ENCODE measurements at regions not wholly inside any gene's neighbourhood (a gene's known extent, or its start where the extent isn't known, plus 50 kb on each side); places are given as distances from the start of the nearest gene placed in this dataset.
"Not testable (repeated sequence)": the region's sequence is repeated elsewhere in the genome, so short reads cannot be mapped to it uniquely, and the experiment has no call there.

DNA sequence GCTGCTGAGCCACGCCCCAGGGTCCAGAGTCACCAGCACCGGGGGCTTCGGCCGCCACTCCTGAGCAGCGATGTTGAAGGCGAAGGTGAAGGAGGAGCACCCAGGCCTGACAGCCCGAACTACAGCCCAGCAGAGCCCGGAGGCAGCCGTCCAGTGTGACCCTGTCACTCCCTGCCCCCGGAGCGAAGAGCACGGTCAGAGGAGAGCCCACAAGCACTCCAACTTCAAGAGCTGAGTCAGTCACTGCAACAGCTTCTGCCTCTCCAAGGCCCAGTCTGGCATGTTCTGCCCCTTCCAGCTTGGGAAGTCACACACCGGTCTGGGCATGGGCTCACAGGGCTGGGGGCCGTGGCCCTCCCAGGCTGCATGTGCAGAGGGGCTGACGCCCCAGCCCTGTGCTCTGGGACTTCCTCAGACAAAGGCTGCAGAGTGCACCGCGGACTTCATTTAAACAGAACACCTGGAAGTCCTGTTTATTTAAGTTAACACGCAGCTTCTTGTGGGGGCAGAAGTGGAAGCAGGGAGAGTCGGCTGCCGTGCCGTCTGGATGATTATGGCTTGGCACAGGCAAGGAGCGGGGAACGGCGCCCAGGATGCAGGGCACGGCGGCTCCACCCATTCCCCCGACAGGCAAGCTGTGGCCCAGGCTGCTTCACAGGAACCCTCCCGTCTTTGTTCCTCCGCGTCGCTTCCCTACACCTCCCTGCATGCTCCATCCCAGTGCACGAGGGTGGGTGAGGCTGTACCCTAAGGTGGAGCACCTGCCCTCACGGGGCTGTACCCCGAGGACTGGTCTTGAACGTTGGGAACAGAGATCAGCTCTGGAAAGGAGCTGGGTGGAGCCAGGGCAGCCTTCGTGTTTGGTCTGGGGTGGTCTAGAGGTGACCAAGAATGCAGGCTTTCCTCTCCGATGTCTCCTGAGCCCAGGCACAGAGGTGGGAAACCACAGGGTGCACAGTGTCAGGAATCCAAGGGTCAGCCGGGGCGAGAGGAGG is 68.9 kb upstream of the METRNL start:
- no peaks in the 10 kb centered on the region for H3K36me3 ChIP-seq (ENCODE audit: control insufficient read depth, insufficient read depth, low read length)
- H3K4me1 ChIP-seq (ENCODE audit: control insufficient read depth, insufficient read depth, low read length, poor library complexity, severe bottlenecking), result peaks cover 5% of the 10 kb centered on the region
- no peak overlapping the region for H3K4me3 ChIP-seq (ENCODE audit: extremely low read depth, insufficient read depth, low read length, poor library complexity, severe bottlenecking)
- 87 to 89% methylated on average over 34 to 38 of the region's 39 CpGs for WGBS, 2 experiments (ENCODE audit: insufficient coverage in 2 of 2)
- H3K9me3 ChIP-seq (ENCODE audit: control insufficient read depth, low read length), result no peaks in the 10 kb centered on the region
- no peak overlapping the region for H3K27ac ChIP-seq (ENCODE audit: low read depth, low read length, severe bottlenecking)

DNA sequence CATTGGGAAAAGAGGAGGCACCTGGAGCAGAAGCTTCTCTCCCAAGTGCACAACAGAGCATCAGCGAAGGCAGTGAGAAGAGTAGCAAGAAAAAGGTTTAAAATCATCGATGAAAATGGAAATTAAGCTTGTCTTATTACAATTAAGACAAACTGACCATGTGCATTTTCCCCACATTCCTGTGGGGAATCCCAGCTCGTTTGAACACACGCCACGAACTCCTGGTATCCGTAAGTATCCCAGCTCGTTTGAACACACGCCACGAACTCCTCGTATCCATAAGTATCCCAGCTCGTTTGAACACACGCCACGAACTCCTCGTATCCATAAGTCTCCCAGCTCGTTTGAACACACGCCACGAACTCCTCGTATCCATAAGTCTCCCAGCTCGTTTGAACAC is 67.7 kb upstream of the METRNL start:
- not testable (repeated sequence) for H3K4me1 ChIP-seq (ENCODE audit: control insufficient read depth, insufficient read depth, low read length, poor library complexity, severe bottlenecking); H3K36me3 ChIP-seq (ENCODE audit: control insufficient read depth, insufficient read depth, low read length); H3K27ac ChIP-seq (ENCODE audit: low read depth, low read length, severe bottlenecking); H3K9me3 ChIP-seq (ENCODE audit: control insufficient read depth, low read length); H3K4me3 ChIP-seq (ENCODE audit: extremely low read depth, insufficient read depth, low read length, poor library complexity, severe bottlenecking)
- 87 to 92% methylated on average over 7 to 14 of the region's 19 CpGs for WGBS, 2 experiments (ENCODE audit: insufficient coverage in 2 of 2)

DNA sequence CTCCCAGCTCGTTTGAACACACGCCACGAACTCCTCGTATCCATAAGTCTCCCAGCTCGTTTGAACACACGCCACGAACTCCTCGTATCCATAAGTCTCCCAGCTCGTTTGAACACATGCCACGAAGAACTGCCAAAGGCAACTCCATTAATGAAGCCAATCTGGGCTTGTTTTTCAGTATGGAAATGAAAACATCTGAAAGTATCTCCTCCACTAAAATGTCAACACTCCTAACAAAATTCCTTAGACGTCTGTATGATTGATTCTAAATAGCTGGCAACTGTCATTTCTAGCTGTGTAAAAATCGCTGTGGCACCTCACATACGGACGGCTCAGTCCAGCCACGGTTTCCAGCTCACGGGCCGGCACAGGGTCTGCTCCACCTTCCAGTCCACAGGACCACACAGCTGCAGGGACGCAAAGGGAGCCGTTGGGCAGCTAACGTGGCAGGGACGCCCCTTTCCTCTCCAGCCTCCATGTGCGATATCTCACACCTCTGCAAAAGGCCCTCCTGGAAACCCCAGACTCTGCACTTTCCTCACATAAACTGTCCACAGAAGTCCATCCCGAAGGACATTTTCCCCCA is 67.1 kb upstream of the METRNL start:
- Histone ChIP-seq H3K9me3 (ENCODE audit: control insufficient read depth, low read length) (no peaks in the 10 kb centered on the region), H3K27ac (ENCODE audit: low read depth, low read length, severe bottlenecking) (no peak overlapping the region), H3K4me3 (ENCODE audit: extremely low read depth, insufficient read depth, low read length, poor library complexity, severe bottlenecking) (no peak overlapping the region), H3K36me3 (ENCODE audit: control insufficient read depth, insufficient read depth, low read length) (no peaks in the 10 kb centered on the region), H3K4me1 (ENCODE audit: control insufficient read depth, insufficient read depth, low read length, poor library complexity, severe bottlenecking) (peaks cover 5% of the 10 kb centered on the region)
- 95 to 96% methylated on average over 14 to 15 of the region's 23 CpGs for WGBS, 2 experiments (ENCODE audit: insufficient coverage in 2 of 2)

DNA sequence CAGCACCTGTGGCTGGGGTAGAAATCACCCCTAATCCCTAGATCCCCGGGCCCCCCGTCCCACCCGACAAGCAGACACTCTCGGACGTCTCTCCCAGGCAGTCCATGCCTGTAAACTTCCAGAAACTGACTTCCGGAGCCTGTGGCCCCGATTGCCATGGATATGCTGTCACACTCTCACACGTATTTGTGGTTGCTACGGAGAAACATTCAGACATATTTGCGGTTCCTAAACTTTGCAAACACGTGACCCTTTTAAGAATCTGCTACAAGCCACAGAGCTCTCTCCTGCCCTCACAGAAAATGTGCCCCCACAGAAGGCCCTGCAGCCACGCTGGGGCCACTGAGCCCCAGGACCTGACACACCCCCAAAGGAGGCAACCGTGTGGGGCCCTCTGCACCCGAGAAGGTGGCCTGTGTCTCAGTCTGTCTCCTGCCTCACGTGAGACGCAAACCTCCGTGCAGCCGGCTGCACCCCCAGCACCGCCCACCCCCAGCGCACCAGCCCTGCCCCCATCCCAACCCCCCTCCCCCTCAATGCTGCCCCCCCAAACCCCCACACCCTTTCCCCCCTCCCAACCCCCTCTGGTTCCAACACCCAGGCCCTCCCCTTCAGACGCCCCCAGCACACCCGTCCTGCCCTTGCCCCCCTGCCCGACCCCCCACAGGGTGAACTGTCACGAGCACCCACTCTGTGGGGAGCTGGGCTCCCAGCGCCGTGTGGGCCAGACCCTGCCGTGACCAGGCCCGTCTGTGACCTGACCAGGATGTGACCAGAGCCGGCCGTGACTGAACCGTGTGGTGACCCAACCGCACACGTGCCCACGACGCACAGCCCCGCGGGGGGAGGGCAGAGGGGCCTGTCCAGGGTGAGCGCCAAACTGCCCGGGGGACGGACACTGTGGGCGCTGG is 66.3 kb upstream of the METRNL start:
- WGBS, 2 experiments (ENCODE audit: insufficient coverage in 2 of 2), result 91 to 92% methylated on average over 32 to 33 of the region's 41 CpGs
- H3K4me3 ChIP-seq (ENCODE audit: extremely low read depth, insufficient read depth, low read length, poor library complexity, severe bottlenecking), result no peak overlapping the region
- no peak overlapping the region for H3K27ac ChIP-seq (ENCODE audit: low read depth, low read length, severe bottlenecking)
- no peaks in the 10 kb centered on the region for H3K36me3 ChIP-seq (ENCODE audit: control insufficient read depth, insufficient read depth, low read length)
- no peaks in the 10 kb centered on the region for H3K9me3 ChIP-seq (ENCODE audit: control insufficient read depth, low read length)
- peaks cover 5% of the 10 kb centered on the region for H3K4me1 ChIP-seq (ENCODE audit: control insufficient read depth, insufficient read depth, low read length, poor library complexity, severe bottlenecking)

DNA sequence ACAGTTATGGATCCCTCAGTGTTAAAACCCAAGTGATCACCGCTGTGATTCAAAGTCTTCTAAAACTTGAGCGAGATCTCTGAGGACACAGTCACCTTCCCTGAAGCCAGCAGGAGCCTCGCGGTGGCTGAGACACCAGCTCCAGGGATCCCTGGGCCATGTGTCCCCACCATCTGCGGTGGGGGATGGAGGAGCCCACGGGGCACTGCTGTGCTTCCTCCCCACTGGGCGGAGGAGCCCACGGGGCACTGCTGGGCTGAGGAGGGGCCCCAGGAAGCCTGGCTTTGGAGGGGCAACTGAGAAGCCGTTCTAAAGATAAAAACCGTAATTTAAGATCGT is 65.7 kb upstream of the METRNL start:
- Histone ChIP-seq H3K27ac (ENCODE audit: low read depth, low read length, severe bottlenecking) (no peak overlapping the region), H3K9me3 (ENCODE audit: control insufficient read depth, low read length) (no peaks in the 10 kb centered on the region), H3K36me3 (ENCODE audit: control insufficient read depth, insufficient read depth, low read length) (no peaks in the 10 kb centered on the region), H3K4me1 (ENCODE audit: control insufficient read depth, insufficient read depth, low read length, poor library complexity, severe bottlenecking) (peaks cover 5% of the 10 kb centered on the region), H3K4me3 (ENCODE audit: extremely low read depth, insufficient read depth, low read length, poor library complexity, severe bottlenecking) (no peak overlapping the region)
- 89 to 90% methylated on average over 8 to 11 of the region's 11 CpGs for WGBS, 2 experiments (ENCODE audit: insufficient coverage in 2 of 2)

DNA sequence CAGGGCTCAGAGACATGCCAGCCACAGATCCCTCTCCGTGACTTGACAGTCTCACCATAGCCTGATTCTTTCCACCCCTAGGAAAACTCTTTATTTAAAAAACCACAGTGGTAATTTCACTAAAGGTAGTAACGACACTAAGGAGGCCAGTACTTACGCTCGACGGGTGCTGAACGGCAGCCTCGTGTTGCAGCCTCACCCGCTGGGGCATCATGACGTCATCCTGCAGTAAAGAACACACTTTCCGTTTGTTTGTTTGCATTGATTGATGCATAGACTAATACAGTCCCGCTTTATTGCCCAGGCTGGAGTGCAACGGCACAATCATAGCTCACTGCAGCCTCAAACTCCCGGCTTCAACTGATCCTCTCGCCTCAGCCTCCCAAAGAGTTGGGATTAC is 65.1 kb upstream of the METRNL start:
- H3K27ac ChIP-seq (ENCODE audit: low read depth, low read length, severe bottlenecking), result no peak overlapping the region
- WGBS, 2 experiments (ENCODE audit: insufficient coverage in 2 of 2), result 94 to 96% methylated on average over 11 to 14 of the region's 14 CpGs
- no peak overlapping the region for H3K4me3 ChIP-seq (ENCODE audit: extremely low read depth, insufficient read depth, low read length, poor library complexity, severe bottlenecking)
- H3K4me1 ChIP-seq (ENCODE audit: control insufficient read depth, insufficient read depth, low read length, poor library complexity, severe bottlenecking), result peaks cover 5% of the 10 kb centered on the region
- no peaks in the 10 kb centered on the region for H3K9me3 ChIP-seq (ENCODE audit: control insufficient read depth, low read length)
- H3K36me3 ChIP-seq (ENCODE audit: control insufficient read depth, insufficient read depth, low read length), result no peaks in the 10 kb centered on the region

DNA sequence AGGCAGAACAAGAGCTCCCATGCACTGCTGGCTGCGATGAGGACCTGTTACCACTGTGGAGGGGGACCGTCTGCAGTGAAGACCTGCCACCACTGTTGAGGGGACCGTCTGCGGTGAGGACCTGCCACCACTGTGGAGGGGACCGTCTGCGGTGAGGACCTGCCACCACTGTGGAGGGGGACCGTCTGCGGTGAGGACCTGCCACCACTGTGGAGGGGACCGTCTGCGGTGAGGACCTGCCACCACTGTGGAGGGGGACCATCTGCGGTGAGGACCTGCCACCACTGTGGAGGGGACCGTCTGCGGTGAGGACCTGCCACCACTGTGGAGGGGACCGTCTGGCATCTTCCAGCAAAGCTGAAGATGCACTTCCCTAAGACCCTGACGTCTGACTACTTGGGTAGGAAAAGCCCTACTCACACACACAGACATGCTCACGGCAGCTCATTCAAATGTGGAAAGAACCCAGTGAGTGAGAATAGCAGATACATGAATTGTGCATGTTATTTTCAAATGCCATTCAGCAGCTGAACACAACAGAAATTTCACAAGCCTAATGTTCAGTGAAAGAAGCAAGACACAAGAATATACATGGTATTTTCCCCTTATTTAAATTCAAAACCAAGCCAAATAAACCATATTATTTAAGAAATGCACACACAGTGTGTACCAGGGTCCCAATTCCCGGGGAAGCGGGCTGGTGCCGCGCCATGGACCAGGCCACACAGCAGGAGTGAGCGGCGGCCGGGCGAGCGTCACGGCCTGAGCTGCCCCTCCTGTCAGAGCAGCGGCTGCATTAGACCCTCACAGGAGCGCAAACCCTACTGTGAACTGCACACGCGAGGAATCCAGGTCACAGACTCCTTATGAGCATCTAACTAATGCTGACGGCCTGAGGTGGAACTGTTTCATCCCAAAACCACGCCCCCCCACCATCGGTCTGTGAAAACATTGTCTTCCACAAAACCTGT is 64.2 kb upstream of the METRNL start:
- H3K27ac ChIP-seq (ENCODE audit: low read depth, low read length, severe bottlenecking), result no peak overlapping the region
- H3K9me3 ChIP-seq (ENCODE audit: control insufficient read depth, low read length), result no peaks in the 10 kb centered on the region
- H3K4me3 ChIP-seq (ENCODE audit: extremely low read depth, insufficient read depth, low read length, poor library complexity, severe bottlenecking), result no peak overlapping the region
- 91 to 96% methylated on average over 25 to 29 of the region's 33 CpGs for WGBS, 2 experiments (ENCODE audit: insufficient coverage in 2 of 2)
- H3K4me1 ChIP-seq (ENCODE audit: control insufficient read depth, insufficient read depth, low read length, poor library complexity, severe bottlenecking), result peaks cover 2% of the 10 kb centered on the region
- H3K36me3 ChIP-seq (ENCODE audit: control insufficient read depth, insufficient read depth, low read length), result no peaks in the 10 kb centered on the region

DNA sequence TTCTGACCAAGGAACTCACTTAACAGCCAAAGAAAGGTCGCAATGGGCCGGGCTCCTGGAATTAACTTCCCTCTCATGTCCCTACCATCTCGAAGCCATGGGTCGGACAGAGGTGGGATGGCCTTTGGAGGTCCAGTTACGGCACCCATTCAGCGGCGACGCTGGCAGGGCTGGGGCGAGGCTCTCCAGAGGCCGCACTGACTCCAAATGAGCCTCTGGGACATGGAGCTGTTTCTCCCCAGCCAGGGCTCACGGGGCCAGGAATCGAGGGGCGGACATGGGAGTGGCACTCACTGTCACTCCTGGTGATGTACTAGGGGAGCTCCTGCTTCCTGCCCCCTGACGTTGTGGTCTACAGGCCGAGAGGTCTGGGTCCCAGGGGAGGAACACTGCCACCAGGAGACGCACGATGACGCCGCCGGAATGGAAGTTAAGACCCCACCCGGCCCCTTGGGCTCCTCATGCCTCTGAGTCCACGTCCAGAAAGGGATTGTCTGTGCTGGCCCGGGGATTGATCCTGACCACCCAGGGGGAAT is 60.7 kb upstream of the METRNL start:
- no peak overlapping the region for H3K27ac ChIP-seq (ENCODE audit: low read depth, low read length, severe bottlenecking)
- H3K36me3 ChIP-seq (ENCODE audit: control insufficient read depth, insufficient read depth, low read length), result no peaks in the 10 kb centered on the region
- WGBS, 2 experiments (ENCODE audit: insufficient coverage in 2 of 2), result 94 to 97% methylated on average over 22 to 23 of the region's 23 CpGs
- no peak overlapping the region for H3K4me3 ChIP-seq (ENCODE audit: extremely low read depth, insufficient read depth, low read length, poor library complexity, severe bottlenecking)
- no peaks in the 10 kb centered on the region for H3K9me3 ChIP-seq (ENCODE audit: control insufficient read depth, low read length)
- H3K4me1 ChIP-seq (ENCODE audit: control insufficient read depth, insufficient read depth, low read length, poor library complexity, severe bottlenecking), result no peaks in the 10 kb centered on the region

DNA sequence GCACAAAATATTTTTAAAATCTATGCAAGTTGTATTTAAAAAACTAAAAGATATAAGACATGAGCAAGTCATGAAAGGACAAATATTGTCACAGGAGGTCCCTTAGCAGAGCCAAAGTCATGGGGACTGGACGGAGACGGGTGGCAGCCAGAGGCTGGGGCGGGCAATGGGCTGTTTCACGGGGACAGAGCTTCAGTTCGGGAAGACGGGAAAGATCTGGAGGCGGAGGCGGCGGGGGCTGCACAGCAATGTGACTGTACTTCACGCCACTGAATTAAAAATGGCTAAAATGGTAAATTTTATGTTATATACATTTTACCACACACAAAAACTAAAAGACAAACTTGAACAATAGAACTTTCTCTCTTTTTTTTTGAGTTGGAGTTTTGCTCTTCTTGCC is 60.0 kb upstream of the METRNL start:
- Histone ChIP-seq H3K4me3 (ENCODE audit: extremely low read depth, insufficient read depth, low read length, poor library complexity, severe bottlenecking) (no peak overlapping the region), H3K9me3 (ENCODE audit: control insufficient read depth, low read length) (no peaks in the 10 kb centered on the region), H3K4me1 (ENCODE audit: control insufficient read depth, insufficient read depth, low read length, poor library complexity, severe bottlenecking) (no peaks in the 10 kb centered on the region), H3K36me3 (ENCODE audit: control insufficient read depth, insufficient read depth, low read length) (no peaks in the 10 kb centered on the region), H3K27ac (ENCODE audit: low read depth, low read length, severe bottlenecking) (no peak overlapping the region)
- 66 to 83% methylated on average over 6 of the region's 10 CpGs for WGBS, 2 experiments (ENCODE audit: insufficient coverage in 2 of 2)
